ENCODE measurements at regions not wholly inside any gene's neighbourhood (a gene's known extent, or its start where the extent isn't known, plus 50 kb on each side); places are given as distances from the start of the nearest gene placed in this dataset.

- ChIA-PET POLR2A (no interaction called here), CTCF (interaction anchor here (0.9 to 3.2 kb wide), 6 partner anchors 10 to 99 kb away, joined by 3 to 23 read pairs (median 5); no protein-coding TSS in a partner anchor)
- Histone ChIP-seq H3K79me2 (ENCODE audit: insufficient read depth) (no peaks in the 10 kb centered on the region), H3K4me1 (ENCODE audit: control insufficient read depth in 1 of 2, insufficient read depth in 2 of 2, low read depth in 1 of 2, low read length in 1 of 2) (peaks cover 5 to 11% of the 10 kb centered on the region in 2 experiments; a peak in 3 of 4 replicates), H3K4me3 (ENCODE audit: low read depth in 2 of 2, low read length in 1 of 2) (no peak overlapping the region), H3K9ac (no peak overlapping the region), H3K9me2 (no peaks in the 10 kb centered on the region), H3F3A (replicated peaks; ENCODE audit: insufficient read depth) (peaks cover 8% of the 10 kb centered on the region), H4K20me1 (ENCODE audit: insufficient read depth) (no peaks in the 10 kb centered on the region), H3K36me3 (replicated peaks in 1 of 2; ENCODE audit: control insufficient read depth in 1 of 2, insufficient read depth in 2 of 2, low read length in 1 of 2) (no peaks in the 10 kb centered on the region), H3K27ac (ENCODE audit: low read depth in 2 of 2, low read length in 1 of 2) (no peak overlapping the region), H2AFZ (ENCODE audit: low read depth) (no peak overlapping the region), H3K9me3 (no peaks in the 10 kb centered on the region), H3K4me2 (no peak overlapping the region), H3K27me3 (ENCODE audit: insufficient read depth) (no peaks in the 10 kb centered on the region; the same call in 1 of the 2 replicates)
- WGBS (ENCODE audit: low lambda C conversion rate), result 89% methylated on average over 1 of the region's 1 CpG
- TF ChIP-seq RAD21 (IDR thresholded peaks at IDR 0.05; ENCODE audit: low read length) (peak; percentile 31; the same call in 1 of the 2 replicates), RCOR1 (IDR thresholded peaks at IDR 0.05; ENCODE audit: low read length) (no peak)
- no peak for DNase-seq
Observed at GRCh38 chr1:119276558-119276957, 92.0 kb upstream of the HAO2 start.

GRCh38 chr1:119279456-119280381, 88.9 kb upstream of the HAO2 start:
- Histone ChIP-seq H3K4me3 (ENCODE audit: low read depth in 2 of 2, low read length in 1 of 2) (no peak overlapping the region), H4K20me1 (ENCODE audit: insufficient read depth) (no peaks in the 10 kb centered on the region), H3K79me2 (ENCODE audit: insufficient read depth) (no peaks in the 10 kb centered on the region), H3K4me2 (peak overlapping the region; percentile 36; the same call in 1 of the 2 replicates), H3K36me3 (replicated peaks in 1 of 2; ENCODE audit: control insufficient read depth in 1 of 2, insufficient read depth in 2 of 2, low read length in 1 of 2) (no peaks in the 10 kb centered on the region), H3K9me2 (no peaks in the 10 kb centered on the region), H3K27me3 (ENCODE audit: insufficient read depth) (no peaks in the 10 kb centered on the region), H3F3A (replicated peaks; ENCODE audit: insufficient read depth) (peaks cover 8% of the 10 kb centered on the region), H3K4me1 (ENCODE audit: control insufficient read depth in 1 of 2, insufficient read depth in 2 of 2, low read depth in 1 of 2, low read length in 1 of 2) (peaks cover 5 to 11% of the 10 kb centered on the region in 2 experiments; a peak in 3 of 4 replicates), H3K27ac (ENCODE audit: low read depth in 2 of 2, low read length in 1 of 2) (peak overlapping the region; percentile 73 to 84), H3K9ac (peak overlapping the region; percentile 10; the same call in 1 of the 2 replicates), H2AFZ (ENCODE audit: low read depth) (peak overlapping the region; percentile 85), H3K9me3 (no peaks in the 10 kb centered on the region)
- POLR2A ChIA-PET, result no interaction called here
- CTCF ChIA-PET, result interaction anchor here (1.7 kb wide), 1 partner anchor 9 kb away, joined by 4 read pairs; no protein-coding TSS in a partner anchor
- DNase-seq, result peak; percentile 5
- 5% methylated on average over 8 of the region's 8 CpGs for WGBS (ENCODE audit: low lambda C conversion rate)
- TF ChIP-seq SIN3A (IDR thresholded peaks at IDR 0.05; ENCODE audit: borderline replicate concordance, low read depth, low read length) (no peak), CTCF (IDR thresholded peaks at IDR 0.05) (no peak), REST (IDR thresholded peaks at IDR 0.05; ENCODE audit: low read depth, low read length) (no peak), EP300 (IDR thresholded peaks at IDR 0.05; ENCODE audit: borderline replicate concordance in 1 of 2, low read depth in 1 of 2, low read length in 1 of 2) (peak in 1 of 2 experiments; percentile 87; a peak in 1 of 4 replicates), FOXJ3 (CRISPR knock-in tag; IDR thresholded peaks at IDR 0.05) (no peak), USF2 (IDR thresholded peaks at IDR 0.05; ENCODE audit: borderline replicate concordance, low read depth, low read length) (no peak), ZBTB33 (IDR thresholded peaks at IDR 0.05; ENCODE audit: borderline replicate concordance, low read depth) (peak; percentile 32; the same call in 1 of the 2 replicates), FOXM1 (IDR thresholded peaks at IDR 0.05; ENCODE audit: low read depth) (no peak), PBX3 (IDR thresholded peaks at IDR 0.05) (peak; percentile 61), IRF3 (IDR thresholded peaks at IDR 0.05; ENCODE audit: low read depth, low read length) (no peak)
